ENCODE measurements at regions not wholly inside any gene's neighbourhood (a gene's known extent, or its start where the extent isn't known, plus 50 kb on each side); places are given as distances from the start of the nearest gene placed in this dataset.

DNA sequence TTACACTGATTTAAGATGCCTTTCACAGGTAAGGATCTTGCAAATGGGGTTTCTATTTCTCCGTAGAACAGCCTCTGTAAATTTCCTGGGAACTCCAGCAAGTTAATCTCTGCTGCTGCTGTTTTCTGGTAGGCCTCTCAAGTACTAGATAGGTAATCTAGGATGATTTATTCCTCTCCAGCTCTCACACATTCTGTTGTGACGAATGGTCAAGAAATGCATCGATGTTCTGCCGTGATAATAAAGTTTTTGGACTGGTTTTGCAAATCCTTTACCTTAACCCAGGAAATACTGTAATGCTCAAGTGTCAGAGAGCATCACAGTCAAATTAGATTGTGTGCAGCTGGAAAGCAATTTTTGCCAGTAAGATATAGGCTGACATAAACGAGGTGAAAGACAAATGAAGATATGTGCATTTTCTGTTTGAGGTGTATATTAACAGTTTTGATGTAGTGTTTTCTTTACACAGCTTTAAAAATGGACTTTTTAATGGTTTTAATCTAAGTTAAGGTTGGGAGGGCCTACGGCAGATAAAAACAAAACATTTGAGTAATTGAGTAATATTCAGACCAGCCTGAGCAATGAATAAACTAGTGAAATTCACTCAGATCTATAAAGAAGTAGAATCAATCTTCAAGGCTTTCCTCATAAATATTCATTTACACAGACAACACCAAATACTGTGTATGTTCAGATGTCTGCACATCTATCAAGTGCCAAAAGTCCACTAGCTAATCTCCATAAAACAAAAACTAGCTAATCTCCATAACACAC is 300.6 kb upstream of the EDIL3 start:
- no peak for DNase-seq (ENCODE audit: low read depth)

DNA sequence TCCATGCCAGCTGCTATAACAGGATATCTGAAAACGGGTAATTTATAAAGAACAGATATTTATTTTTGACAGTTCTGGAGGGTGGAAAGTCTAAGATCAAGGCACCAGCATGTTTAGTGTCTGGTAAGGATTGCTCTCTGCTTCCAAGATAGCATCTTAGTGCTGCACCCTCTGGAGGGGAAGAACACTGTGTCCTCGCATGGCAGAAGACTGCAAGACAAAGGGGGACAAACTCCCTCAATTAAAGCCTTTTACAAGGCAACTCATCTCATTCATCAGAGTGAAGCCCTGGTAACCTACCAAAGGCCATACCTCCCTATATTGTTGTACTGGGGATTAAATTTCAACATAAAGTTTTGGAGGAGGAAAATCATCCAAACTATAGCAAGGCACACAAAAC is 298.9 kb upstream of the EDIL3 start:
- no peak for DNase-seq (ENCODE audit: low read depth)

DNA sequence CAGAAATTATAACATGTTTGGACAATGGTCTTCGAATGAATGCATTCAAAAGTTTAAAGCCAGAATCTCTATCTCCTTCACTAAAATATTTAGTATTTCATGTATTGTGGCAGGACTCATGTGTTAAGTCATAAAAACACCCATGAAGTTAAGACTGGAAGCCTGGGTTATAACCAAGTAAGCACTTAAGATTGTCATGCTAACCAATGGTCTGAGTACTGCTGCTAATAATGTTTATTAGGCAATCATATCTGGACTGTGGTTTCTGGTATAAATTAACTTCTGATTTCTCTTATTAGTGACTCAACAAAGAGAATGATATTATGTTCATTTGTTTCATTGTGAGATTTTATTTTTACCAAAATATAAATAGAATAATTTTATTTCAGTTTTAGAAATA is 297.9 kb upstream of the EDIL3 start:
- DNase-seq (ENCODE audit: low read depth), result no peak

DNA sequence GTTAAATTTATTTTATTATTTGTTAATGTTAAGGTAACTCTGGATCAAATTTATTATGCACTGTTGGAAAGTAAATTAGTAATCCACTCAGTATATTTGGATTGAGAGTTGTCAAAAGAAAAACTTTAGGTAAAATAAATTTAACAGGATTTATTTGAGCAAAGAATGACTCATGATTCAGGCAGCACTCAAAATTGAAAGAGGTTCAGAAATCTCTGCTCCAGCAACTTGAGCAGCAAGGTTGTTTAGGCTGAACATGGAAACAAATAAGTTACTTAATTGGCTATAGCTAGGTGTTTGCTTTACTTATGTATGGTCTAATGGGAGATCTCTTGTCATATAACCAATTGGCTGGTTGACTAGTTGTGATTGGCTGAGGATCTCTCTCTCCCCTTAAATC is 296.2 kb upstream of the EDIL3 start:
- no peak for DNase-seq (ENCODE audit: low read depth)

DNA sequence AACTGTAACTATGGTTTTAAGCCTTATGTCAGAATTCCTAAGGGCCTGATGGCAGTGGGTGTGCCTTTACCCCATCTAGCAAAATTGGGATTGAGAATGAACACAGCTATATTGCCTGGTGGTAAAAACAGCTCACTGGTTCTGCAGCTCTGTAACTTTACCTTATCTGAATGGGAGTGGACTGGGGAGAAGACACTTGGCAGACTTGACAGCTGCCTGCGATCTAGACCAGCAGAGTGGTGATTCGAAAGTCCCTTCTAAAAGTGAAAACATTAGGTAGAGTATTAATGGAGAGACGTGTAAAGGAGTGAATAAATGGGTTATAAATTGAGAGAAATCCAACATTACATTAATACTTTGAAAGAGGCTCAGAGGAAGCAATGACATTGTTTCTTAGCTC is 289.1 kb upstream of the EDIL3 start:
- no peak for DNase-seq (ENCODE audit: low read depth)

DNA sequence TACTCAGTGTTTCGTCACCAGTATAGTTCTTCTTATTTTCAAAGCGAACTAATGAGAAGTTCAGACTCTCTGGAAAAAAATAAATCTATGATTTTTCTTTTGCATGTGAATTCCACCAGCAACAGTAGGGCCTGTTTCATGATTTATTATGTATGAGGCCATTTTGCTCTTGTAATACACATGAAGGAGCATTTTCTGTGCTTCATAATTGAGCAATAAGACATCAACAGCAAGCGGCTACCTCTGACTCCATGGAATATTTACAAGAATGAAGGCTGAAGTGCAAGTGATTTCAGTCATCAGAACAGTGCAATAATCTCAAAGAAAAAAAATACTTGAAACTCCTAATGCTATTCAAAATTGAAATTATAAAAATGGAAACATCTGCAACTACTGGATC is 282.9 kb upstream of the EDIL3 start:
- DNase-seq (ENCODE audit: low read depth), result no peak

DNA sequence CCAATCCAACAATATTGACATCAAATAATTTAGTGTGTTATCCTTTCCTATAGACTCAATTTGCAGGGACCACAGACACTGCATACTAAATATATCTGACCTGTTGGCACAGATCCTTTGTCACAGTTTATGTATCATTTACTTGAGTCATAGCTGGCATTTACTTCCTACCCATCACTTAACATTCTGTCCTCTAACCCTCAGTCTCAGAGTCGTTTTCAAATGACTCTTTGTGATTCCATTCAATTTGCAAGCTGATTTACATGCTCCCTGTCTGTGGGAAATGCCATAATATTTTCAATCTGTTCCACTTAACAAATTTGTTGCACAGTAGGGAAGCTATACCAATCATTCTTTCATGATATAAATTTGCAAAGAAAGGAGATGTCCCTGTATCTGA is 265.7 kb upstream of the EDIL3 start:
- no peak for DNase-seq (ENCODE audit: low read depth)

DNA sequence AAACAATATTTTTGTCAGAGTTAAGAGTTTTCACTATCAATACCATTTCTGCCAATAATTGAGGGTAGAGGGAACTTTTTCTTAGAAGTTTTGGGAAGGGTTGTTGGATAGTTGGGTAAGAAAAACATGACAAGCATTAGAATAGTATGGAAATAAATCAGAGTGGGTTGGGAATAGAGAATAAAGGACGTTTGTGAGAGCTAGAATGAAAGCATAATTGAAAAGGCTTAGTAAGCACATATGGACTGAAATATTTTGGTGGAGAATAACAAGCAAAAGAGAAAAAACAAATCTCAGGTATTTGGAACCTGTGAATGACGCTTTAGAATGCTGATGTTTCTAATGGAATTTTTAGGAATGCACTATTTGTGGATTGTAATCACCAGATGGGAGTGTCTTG is 262.9 kb upstream of the EDIL3 start:
- no peak for DNase-seq (ENCODE audit: low read depth)

DNA sequence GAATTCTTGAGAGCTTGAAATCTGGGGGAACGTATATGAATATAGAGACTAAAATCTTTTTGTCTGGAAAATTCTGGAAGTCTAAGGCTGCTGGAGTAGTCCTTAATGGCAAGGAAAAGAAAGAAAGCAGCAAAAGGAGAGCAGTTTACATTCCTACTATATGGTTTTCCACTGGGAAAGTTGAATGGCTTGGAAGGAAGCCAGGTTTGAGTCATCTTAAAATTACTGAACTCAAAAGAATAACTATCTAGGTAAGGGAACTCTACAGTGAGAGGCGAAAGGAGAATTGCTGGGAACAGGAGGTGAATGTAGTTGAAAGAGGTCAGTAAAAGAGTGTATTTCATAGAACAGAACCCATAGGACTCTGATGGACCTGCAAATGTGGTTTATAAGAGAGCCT is 258.1 kb upstream of the EDIL3 start:
- no peak for DNase-seq (ENCODE audit: low read depth)

DNA sequence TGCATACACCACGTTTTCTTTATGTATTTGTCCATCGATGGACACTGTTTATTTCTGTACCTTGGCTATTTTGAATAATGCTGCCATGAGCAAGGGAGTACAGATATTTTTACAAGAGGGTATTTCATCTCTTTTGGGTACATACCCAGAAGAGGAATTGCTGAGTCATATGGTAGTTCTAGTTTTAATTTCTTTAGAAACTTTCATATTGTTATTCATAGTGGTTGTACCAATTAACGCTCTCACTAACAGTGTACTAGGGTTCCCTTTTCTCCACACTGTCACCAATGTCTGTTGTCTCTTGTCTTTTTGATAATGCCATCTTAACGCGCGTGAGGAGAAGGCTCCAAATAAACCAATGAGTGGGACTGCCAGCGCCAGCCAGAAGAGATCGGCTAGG is 257.6 kb upstream of the EDIL3 start:
- DNase-seq (ENCODE audit: low read depth), result no peak

DNA sequence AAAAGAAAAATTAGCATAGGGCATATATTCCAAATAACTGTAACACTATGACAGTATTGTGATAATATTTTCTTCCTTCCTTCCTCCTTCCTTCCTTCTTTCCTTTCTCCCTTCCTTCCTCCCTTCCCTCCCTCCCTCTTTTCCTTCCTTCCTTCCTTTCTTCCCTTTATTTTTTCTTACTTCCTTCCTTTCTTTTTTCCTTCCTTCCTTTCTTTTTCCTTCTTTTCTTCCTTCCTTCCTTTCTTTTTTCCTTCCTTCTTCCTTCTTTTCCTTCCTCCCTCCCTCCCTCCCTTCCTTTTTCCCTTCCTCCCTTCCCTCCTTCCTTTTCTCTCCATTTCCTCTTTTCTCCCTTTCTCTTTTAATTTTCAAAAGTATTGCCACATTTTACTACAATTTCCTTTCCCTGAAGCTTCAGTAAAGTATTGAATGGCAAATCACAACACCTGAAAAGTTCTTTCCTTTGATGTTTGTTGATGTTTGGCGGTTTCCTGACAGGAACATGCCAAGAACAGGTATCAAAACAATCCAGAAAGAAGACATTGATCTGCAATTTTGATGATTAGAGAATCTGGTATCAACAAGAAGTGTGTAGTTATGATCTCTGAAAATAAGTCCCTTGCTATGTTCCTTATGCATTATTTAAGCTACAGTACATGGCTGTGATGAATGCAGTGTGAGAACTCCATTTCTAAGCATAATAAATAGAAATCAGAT is 253.1 kb upstream of the EDIL3 start:
- no peak for DNase-seq (ENCODE audit: low read depth)

DNA sequence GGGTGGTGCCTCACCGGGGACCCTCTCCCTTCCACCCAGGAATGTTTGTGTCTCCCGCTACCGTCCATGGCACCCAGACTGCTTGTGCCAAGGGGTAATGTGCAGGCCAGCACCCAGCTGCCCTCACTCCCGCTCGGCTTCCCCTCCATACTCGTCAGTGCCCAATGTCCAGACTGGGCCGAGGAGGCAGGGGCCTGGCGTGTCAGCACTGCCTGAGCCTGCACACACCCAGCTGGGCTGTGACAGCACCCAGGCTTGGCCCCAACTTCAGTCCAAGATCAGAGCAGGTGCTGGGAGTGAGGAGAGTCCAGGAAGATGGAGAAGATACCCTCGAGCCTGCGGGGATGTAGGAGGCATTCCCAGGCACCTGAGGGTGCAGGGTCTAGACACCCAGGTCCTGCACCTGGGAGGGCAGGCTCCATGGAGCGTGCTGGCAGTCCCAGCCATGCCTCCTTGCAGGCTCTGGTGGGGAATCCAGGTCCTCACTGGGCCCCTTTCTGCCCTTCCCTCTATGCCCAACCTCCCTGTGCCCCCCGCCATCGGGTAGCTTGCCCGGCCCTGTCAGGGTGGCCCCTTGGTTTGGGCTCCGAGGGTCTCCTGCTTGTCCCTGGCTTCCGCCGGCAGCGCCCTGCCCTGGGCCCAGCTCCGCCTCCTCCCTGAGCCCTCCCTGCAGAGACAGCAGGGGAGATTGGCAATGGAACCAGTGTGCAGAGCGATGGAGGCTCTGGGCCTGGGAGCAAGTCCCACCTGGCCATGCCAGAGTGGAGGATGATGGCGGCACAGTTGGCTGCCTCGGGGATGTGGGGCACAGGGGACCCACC is 250.8 kb upstream of the EDIL3 start:
- no peak for DNase-seq (ENCODE audit: low read depth)

DNA sequence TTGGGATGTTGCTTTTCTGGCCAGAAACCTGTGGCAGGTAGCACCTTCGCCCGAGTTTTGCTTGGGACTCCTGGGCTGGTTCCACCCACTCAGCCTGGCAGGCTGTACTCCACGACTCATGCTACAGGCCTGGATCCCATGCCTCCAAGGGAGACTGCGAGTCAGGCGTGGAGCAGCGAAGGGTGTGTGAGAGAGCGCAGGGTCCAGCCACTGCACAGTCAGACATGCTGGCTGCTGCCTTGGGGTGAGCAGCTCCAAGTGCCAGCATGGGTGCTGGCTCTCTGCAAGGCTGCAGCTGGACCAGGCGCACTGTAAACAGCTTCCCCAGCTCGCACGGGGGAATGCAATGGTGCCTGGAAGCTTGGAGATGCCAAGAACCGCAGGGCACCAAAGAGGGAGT is 249.6 kb upstream of the EDIL3 start:
- no peak for DNase-seq (ENCODE audit: low read depth)

DNA sequence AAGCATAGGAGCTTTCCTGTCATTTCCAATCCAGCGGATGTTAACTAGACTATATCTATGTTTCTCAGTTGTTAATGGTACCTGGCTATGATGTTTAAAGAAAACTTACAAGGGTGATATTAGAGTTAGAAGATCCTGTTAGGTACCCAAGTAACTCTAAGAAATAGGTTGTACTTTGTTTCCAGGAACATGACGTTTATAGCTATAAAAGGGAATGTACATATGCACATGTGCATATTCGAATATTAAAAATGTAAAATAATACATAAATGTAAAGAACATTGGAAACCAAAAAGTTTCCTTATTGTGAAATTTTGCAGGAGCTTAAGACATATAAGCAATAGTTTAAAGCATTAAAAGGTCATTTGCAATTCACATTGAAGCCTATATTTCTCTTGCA is 247.7 kb upstream of the EDIL3 start:
- DNase-seq (ENCODE audit: low read depth), result no peak

DNA sequence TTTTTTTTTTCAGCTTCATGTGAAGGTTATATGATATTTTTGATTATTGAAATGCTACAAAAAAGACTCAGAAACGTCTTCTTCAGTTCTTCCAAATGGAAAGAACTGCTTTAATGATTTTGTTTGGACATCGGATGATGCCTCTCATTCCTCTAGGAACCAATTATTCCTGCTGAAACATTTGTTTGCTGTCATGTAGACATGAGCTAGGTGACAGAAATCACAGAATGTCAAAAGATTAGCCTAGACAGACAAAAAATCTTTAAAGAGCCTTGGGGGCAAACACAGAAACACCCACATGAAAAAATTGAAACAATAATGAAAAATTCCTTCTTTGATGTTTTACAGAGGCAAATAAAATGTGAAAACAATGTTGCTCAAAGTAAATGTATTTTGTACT is 244.2 kb upstream of the EDIL3 start:
- no peak for DNase-seq (ENCODE audit: low read depth)

DNA sequence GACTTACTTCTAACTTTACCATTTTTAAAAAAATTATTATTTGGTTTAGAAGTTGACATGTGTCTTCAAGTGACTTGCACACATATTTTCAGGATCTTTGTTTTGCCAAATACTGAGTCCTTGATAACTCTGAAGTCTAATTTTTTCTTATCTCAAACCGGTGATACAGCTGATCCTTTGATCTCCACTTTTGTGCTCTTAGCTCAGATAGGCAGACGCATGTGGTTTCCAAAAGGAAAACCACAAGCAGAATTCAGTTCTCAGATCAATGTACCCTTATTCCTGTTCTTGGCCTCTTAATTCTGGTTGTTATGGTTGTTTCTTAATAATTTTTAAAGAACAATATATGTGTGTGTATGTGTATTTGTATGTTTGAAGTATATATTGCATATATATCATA is 238.3 kb upstream of the EDIL3 start:
- peak; percentile 61 for DNase-seq (ENCODE audit: low read depth)

DNA sequence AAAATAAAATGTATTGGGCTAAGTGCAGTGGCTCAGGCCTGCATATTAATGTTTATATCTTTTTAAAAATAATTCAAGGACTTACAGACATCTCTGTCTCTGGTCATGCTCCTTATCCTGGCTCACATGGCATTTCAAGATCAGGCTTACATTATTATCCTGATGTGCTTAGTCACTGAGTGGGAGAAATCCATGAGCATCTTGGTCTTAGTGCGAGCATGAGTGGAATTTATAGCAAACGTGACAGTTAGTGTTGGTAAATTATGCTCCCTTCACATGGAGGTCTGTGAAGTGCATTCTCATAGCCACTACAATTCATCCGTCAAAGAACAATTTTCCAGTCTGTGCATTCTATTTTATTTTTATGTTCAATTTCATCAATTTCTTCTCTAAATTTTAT is 237.8 kb upstream of the EDIL3 start:
- no peak for DNase-seq (ENCODE audit: low read depth)

DNA sequence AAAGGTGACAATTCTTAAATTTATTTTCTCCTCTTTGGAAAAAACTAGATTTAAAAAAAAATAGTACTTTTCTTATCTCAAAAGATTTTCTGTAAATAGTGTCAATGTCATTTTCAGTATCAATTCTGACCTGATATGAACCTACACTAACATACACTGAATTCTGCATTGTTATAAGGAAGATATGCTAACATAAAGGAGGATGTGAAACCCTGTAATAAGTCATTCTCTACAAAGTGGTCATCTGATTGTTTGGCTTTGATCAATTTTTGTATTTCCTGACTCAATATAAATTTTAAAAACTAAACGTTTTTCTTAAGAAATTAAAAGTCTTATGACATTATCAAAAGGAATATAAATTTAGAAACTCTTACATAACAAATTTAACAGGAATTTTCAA is 233.6 kb upstream of the EDIL3 start:
- DNase-seq (ENCODE audit: low read depth), result no peak

DNA sequence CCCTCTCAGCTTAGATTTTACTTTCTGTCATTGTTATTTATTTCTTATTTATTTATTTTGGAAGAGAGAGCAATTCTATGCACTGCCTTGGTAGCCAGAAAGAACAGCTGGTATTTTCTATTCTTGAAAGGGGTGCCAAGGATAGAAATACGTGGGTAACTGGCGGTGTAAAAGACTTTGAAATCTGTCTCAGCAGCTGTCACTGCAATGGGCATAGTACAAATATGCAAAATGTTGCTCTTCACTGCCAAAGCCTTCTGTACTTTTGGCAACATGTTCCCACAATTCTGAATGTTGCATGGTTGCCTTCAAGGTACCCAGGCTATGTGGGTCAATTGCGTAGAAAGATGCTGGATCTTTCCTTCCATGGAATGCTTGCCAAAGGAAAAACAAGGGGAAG is 230.2 kb upstream of the EDIL3 start:
- no peak for DNase-seq (ENCODE audit: low read depth)

DNA sequence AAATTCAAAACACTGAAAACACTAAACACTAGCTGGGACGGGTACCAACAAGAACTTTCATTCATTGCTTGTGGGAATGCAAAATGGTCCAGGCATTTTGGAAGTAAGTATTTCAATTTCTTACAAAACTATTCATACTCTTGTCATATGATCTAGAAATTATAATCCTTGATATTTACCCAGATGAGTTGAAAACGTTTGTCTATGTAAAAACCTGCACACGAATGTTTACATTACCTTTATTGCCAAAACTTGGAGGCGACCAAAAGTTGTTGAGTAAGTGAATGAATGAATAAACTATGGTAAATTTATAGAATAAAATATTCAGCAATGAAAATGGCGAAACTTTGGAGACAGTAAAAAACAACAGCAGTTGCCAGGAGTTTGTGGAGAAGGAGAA is 222.1 kb upstream of the EDIL3 start:
- no peak for DNase-seq (ENCODE audit: low read depth)

DNA sequence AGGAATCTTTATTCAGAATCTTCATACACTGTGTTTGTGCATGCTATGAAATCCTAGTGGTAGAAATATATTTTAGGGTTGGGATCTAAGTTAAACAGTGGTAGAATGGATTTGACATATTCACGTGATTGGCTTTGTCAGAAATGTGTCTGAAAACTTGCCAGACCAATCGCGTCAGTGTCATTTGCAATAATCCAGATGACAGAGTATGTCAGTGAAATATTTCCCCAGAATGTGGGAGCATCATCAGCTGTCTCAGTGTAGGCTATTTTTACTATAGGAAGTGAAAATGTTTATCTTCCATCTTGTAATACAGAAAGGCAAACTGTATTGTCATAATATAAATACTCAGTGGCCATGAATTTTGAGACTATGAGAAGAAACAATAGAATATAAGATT is 220.6 kb upstream of the EDIL3 start:
- no peak for DNase-seq (ENCODE audit: low read depth)

DNA sequence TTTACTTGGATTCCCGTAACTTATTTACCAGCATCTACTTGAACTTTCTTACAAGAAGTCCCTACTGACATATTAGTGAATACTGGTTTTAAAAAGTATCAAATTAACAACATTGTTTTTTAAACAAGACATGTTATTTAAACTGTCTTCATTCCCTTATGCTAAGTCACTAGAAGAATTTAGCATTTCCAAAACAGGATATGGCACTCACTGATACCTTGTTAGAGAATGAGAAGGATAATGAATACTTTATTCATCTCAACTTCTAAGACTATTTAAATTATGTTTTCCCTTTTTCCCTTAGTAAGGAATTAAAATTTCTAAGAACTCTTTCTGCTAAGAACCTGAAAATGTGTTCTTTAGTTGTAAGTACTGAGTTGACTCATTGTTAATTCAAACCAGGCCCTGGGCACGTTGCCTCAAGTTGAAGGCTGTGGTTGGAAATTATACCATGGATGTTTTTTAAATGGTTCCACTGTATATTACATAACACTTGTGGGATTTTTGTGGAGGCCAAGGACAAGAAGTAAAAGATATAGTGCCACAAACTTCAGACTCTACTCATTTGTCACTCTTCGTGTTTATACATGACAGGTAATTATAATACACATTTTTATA is 219.0 kb upstream of the EDIL3 start:
- DNase-seq (ENCODE audit: low read depth), result no peak

DNA sequence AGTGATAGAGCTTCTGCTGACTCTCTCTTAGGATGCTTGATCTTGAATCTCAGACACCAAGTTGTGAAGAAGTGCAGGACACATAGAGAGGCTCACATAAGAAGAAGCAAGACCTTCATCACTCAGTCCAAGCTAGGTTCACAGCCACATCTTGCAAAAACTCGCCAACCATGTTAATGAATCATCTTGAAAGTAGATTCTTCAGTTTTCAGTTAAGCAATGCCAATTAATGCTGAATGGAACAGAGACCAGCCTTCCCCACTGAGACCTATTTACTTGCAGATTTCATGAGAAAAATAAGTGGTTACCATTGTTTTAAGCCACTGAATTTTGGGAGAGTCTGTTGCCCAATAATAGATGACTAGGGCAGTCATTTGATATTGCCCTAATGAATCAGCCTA is 217.7 kb upstream of the EDIL3 start:
- DNase-seq (ENCODE audit: low read depth), result no peak
